Right lobe of liver (tissue), 6 donors: ENCODE measurements at regions not wholly inside any gene's neighbourhood (a gene's known extent, or its start where the extent isn't known, plus 50 kb on each side); places are given as distances from the start of the nearest gene placed in this dataset.

Source experiments
- ATAC-seq, 4 donors: fragments of 200-7000 bp; cut with Tn5 transposase; one replicate each; pipeline ENCODE4 v1.9.1; 2020; ENCODE audit warnings: mild to moderate bottlenecking in 4 of 4, moderate library complexity in 4 of 4
- DNase-seq, 3 donors: peaks; one replicate each; pipeline ENCODE4 v3.0.0-alpha.2; 2020
- H3K27ac ChIP-seq, 3 donors: fragments of 200-600 bp; one replicate each; pipeline ENCODE4 v1.8.0; 2022
- H3K27me3 ChIP-seq, 2 donors: fragments of 200-600 bp; one replicate each; pipeline ENCODE4 v1.8.0; 2022
- H3K36me3 ChIP-seq, 4 donors: fragments of 200-600 bp; sonication (generic) in 1 of 4; one replicate each; pipeline versions ENCODE4 v1.5.1 to v1.8.0; 2017 to 2022; ENCODE audit warnings: control low read depth in 1 of 4
- H3K4me1 ChIP-seq, 4 donors: fragments of 200-600 bp; sonication (generic) in 1 of 4; one replicate each; pipeline versions ENCODE4 v1.5.1 to v1.8.0; 2017 to 2022; ENCODE audit warnings: control low read depth in 1 of 4
- H3K4me3 ChIP-seq, 3 donors: fragments of 200-600 bp; one replicate each; pipeline ENCODE4 v1.8.0; 2022
- H3K9me3 ChIP-seq, 4 donors: fragments of 200-600 bp; sonication (generic) in 1 of 4; one replicate each; pipeline versions ENCODE4 v1.5.1 to v1.8.0; 2017 to 2022; ENCODE audit warnings: control low read depth in 1 of 4
- CTCF ChIP-seq, 4 donors: fragments of 200-600 bp in 3 of 4; fragments of 450-650 bp in 1 of 4; IDR thresholded peaks; one replicate each; pipeline versions ENCODE4 v1.5.1 to v1.8.0; 2016 to 2022; ENCODE audit warnings: antibody characterized with exemption in 4 of 4, mild to moderate bottlenecking in 2 of 4
- POLR2A ChIP-seq: fragments of 450-650 bp; IDR thresholded peaks from one replicate; pipeline ENCODE4 v1.6.1; 2017; ENCODE audit warnings: antibody characterized with exemption, mild to moderate bottlenecking
- WGBS: methylation state at CpG from one replicate; pipeline ENCODE4 v1.1.6; 2018; ENCODE audit warnings: low coverage, low lambda C conversion rate; ENCODE audit not compliant: insufficient coverage; ENCODE audit errors: missing lambda C conversion rate; 5-methylcytosine and 5-hydroxymethylcytosine counted together
- intact Hi-C, 2 donors: fragments of 100-400 bp; cut with DNase I; formaldehyde crosslinking; loops; one replicate each; pipeline versions ENCODE4 v1.11.2 to v1.14.1; 2022
- donor health status: DM: no; HTN: yes; CAD: no.
- donor health status: DM: no; HTN: no; CAD: no.
- donor health status: DM: no; HTN: no; CAD: no.
- donor health status: DM: no; HTN: yes; CAD: no.
- donor health status: DM: no; HTN: yes; CAD: no.

GRCh38 chr6:27098956-27099355 lies 148.5 kb upstream of the PRSS16 start:
- H3K9me3 ChIP-seq: no peaks in the 10 kb centered on the region
- intact Hi-C loops: no loop called here

DNA sequence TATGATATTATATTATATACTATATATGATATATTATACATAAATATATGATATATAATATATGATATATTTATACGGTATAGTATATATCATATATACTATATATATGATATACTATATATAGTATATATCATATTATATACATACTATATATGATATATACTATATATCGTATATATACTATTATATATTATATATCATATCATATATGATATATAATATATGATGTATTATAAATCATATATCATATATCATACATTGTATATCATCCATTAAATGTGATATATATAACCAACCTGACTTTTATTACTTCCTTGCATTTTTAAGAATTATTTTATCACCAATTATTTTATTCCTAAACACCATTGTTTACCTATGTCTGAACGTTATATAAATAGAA lies 146.6 kb upstream of the PRSS16 start:
- no peaks in the 10 kb centered on the region for H3K9me3 ChIP-seq
- no peak overlapping the region for H3K4me3 ChIP-seq
- WGBS: 92% methylated on average over 3 of the region's 3 CpGs
- intact Hi-C loops: no loop called here
- no peak for DNase-seq
- no peaks in the 10 kb centered on the region for H3K36me3 ChIP-seq
- TF ChIP-seq CTCF (IDR thresholded peaks at IDR 0.05) (no peak), POLR2A (no peak)
- H3K27me3 ChIP-seq: peaks cover 0 to 4% of the 10 kb centered on the region in 2 donors
- ATAC-seq: no peak
- H3K27ac ChIP-seq: no peak overlapping the region
- no peaks in the 10 kb centered on the region for H3K4me1 ChIP-seq

More at GRCh38 chr6:27098956-27099355, 148.5 kb upstream of the PRSS16 start:
- WGBS: 93% methylated on average over 18 of the region's 19 CpGs
- TF ChIP-seq CTCF (IDR thresholded peaks at IDR 0.05): no peak
- DNase-seq (no peak), ATAC-seq (no peak)
- Histone ChIP-seq H3K27ac (no peak overlapping the region), H3K36me3 (no peaks in the 10 kb centered on the region), H3K27me3 (peaks cover 0 to 12% of the 10 kb centered on the region in 2 donors), H3K4me3 (no peak overlapping the region), H3K4me1 (no peaks in the 10 kb centered on the region)

- no peaks in the 10 kb centered on the region for H3K9me3 ChIP-seq
- TF ChIP-seq CTCF (IDR thresholded peaks at IDR 0.05) (no peak), POLR2A (no peak)
- H3K36me3 ChIP-seq: no peaks in the 10 kb centered on the region
- no peak for ATAC-seq
- no peaks in the 10 kb centered on the region for H3K4me1 ChIP-seq
- 56% methylated on average over 3 of the region's 3 CpGs for WGBS
- H3K27ac ChIP-seq: no peak overlapping the region
- no peaks in the 10 kb centered on the region for H3K27me3 ChIP-seq
- no peak for DNase-seq
- intact Hi-C loops: no loop called here
- H3K4me3 ChIP-seq: no peak overlapping the region
These were observed 145.7 kb upstream of the PRSS16 start for GRCh38 chr6:27101824-27102223.

DNA sequence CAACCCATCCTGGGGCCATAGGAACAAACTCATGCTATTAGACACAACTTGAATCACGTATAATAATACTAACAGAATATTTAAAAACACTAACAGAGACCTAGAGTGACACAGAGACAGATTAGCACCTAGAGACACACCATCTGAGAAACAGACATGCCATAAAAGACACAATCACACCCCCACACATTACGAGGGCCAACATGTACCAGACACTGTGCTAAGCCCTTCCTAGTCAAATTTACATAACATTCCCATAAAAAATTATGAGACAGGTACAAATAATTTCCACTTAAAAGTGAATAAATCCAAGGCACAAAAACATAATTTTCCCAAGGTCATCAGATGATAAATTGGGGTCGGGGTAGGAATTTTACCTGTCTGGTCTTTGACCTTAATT lies 141.1 kb upstream of the PRSS16 start:
- 87% methylated on average over 3 of the region's 3 CpGs for WGBS

More for the DNA sequence above, 141.1 kb upstream of the PRSS16 start:
- Histone ChIP-seq H3K4me3 (no peak overlapping the region), H3K9me3 (no peaks in the 10 kb centered on the region), H3K36me3 (no peaks in the 10 kb centered on the region), H3K4me1 (no peaks in the 10 kb centered on the region), H3K27ac (no peak overlapping the region), H3K27me3 (no peaks in the 10 kb centered on the region)
- ATAC-seq (no peak), DNase-seq (no peak)
- TF ChIP-seq CTCF (IDR thresholded peaks at IDR 0.05): no peak
- TF ChIP-seq POLR2A: no peak
- intact Hi-C loops: no loop called here
